CMK (cell line): ENCODE measurements at regions not wholly inside any gene's neighbourhood (a gene's known extent, or its start where the extent isn't known, plus 50 kb on each side); places are given as distances from the start of the nearest gene placed in this dataset.
"Not testable (repeated sequence)": the region's sequence is repeated elsewhere in the genome, so short reads cannot be mapped to it uniquely, and the experiment has no call there.

Source experiments
- DNase-seq: peaks from one replicate; pipeline ENCODE4 v3.0.0-alpha.2; 2010; ENCODE audit warnings: low read depth

DNA sequence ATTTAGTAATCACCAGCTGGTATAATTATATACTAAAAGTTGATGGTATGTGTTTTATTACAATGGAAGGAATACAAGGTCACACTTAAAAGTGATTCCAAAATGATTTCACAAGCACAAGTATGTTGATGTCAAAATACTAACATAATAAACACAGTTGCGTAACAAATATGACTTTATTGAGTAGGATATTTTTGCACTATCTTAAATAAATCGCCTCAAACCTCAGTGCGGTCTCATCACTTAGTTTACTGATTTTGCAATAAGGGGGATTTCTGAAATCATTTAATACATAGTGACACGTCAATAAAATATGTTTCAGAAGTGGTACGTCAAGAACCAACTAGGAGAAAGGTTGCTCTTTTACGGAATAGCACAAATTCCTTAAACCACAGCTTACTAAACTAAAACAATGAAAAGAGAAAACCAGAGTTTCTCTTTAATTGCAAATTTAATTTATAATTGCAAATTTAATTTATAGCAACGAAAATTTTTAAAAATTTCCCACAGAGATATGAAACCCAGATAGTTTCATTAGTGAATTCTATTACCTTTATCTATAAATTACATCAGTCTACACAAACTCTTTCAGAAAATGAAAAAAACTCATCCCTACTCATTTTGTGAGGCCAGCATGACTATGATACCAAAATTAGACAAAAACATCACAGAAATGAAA lies 304.0 kb upstream of the REG3G start:
- DNase-seq: no peak

DNA sequence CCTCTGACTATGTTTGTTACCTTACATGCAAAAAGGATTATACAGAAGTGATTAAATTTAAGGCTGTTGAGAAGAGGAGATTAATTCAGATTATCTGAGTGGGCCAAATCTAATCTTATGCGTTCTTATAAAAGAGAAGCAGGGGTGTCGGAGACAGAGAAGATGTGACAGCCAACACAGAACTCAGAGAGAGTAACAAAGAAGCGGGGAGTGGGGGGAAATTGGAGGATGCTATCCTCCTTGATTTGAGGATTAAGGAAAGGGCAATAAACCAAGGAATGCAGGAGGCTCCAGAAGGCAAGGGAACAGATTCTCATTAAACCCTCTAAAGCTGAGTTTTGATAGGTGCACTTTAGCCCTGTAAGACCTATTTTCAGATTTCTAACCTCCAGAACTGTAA lies 291.3 kb upstream of the REG3G start:
- DNase-seq: no peak

DNA sequence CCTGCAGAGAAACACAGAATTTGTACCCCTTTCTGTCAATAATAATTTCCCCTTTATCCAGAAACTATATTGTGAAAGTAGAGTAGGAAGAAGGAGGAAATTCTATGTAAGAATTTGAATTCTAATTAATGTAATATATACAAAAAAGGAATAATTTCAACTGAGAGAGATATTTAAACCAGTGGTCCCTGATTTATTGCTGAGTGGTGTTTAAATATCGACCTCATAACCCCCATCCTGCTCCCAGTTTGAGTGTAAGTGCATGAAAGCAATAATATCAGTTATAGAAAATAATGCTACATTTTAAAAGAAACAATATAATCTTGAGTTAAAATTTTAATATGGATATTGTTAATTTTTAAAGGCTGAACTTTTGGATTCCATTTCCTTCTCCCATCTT lies 286.2 kb upstream of the REG3G start:
- DNase-seq: no peak

DNA sequence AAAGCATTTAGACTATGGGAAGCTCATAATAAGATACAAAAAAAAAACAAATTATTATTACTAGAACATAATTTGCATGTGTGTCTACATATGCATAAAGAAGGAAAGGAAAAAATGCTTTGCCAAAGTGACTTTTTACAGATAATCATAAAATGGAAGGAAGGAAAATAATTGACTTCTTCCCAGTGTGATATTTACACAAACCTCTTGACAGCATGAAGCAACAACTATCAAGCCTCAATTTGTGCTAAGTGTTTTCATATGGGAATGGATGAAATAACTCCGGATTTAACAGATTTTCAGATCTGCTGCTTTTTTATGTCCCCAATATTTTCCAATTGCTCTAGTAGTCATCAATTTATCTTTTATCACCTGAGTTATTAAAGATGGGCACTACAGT lies 275.9 kb upstream of the REG3G start:
- no peak for DNase-seq

DNA sequence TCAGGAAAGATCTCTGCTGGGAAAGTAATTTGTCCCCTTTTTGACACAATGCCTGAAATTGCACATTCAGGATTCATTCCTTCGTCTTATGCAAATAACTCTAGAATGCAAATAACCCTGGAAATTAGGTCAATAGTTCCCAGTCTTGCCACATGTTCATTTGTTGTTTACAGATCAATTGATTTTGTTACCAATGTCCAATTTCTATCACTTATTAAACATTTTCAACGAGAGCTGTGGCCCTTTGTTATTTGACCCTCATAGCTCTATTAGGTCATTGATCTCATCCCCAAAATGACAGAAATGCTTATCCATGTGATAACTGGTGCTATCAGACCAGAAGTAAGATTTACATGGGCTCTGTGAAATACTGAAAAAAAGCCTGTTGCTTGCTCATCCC lies 275.3 kb upstream of the REG3G start:
- no peak for DNase-seq

DNA sequence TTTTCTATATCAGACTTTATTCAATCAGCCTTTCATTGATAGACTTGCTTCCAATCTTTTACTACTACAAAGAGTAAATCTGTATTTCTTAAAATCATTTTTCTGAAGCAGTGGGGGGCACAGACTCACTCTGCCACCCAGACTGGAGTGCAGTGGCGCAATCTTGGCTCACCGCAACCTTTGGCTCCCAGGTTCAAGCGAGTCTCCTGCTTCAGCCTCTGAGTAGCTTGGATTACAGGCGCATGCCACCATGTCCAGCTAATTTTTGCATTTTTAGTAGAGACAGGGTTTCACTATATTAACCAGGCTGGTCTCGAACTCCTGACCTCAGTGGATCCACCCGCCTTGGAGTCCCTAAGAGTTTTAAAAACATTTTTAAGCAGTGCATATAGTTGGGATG lies 270.6 kb upstream of the REG3G start:
- DNase-seq: no peak

DNA sequence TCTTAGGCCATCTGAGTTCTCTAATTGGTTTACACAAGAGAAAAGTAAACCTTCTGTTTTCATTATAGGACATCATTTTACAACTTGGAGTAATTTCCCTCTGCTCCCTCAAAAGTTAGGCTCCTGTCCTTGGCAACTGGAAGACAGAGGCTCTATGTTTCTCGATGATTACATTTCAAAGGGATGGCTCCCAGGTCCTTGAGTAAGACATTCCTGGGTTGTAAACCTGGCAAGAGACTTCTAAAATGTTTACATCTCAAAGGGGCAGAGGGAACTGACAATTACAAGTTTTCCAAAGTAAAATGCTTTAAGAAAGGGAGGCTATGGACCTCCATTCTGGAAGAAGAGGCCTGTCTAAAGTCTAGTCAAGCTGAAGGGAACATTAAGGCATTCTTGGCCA lies 268.3 kb upstream of the REG3G start:
- DNase-seq: no peak

DNA sequence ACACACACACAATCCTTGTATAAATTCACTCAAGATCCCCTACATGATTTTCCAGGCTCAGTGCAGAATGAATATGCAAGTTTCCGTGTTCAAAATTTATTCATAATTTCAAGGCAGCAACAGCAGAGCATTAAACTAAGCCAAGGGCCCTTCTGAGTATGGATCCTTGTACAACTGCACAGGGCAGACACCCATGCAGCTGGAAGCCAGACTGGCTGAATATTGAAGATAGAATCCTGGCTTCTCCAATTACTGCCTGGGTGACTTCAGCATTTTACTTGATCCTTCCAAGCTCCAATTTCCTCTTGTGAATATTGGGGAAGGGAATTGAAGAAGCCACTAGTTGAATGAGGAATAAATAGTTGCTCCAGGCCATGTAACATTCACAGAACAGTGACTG lies 267.9 kb upstream of the REG3G start:
- DNase-seq: no peak

DNA sequence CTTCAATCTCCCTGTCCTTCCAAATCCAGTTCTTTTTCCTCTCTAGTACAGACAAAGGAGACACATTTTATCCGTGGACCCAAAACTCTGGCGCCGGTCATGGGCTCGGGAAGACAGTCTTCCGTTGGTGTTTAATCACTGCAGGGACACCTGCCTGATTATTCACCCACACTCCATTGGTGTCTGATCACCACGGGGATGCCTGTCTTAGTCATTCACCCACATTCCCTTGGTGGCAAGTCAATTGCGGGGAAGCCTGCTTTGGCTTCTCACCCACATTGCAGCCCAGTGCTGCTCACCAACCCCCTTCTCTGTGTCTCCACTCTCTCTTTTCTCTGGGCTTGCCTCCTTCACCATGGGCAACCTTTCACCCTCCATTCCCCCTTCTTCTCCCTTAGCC lies 266.7 kb upstream of the REG3G start:
- DNase-seq: not testable (repeated sequence)

DNA sequence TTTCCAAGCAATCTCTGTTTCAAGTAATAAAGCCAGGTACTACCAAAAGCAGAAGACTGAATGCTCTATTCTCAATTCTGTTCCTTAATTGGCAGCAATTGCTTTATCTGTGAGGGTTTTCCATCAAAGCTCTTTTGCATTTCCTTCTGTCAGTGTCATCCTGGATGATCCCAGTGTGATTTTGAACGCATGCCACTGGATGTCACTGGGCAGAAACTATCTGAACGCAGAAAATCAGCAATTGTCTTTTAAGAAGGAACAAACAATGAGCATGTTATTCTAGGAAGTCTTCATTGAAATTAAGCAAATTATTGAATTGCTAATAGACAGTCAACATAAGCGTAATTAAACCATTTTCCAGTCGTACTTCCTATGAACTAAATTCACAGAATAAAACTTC lies 259.0 kb upstream of the REG3G start:
- DNase-seq: no peak

DNA sequence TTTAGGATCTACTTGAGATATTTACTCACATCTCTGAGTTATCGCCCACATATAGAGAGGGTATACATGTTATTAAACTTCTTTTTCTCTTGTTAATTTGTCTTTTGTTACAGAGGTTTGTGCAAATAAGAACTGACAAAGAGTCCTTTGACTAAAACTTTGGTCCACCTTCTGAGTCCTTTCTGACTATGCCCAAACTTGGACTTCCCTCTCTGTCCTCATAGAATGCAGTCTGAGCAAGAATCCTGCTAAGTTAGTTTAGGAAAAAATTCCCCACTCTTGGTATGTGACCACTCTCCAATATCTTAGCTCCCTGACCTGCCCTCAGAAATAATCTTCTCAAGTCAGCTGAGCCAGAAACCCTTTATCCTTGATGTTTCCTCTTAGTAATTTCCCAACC lies 257.5 kb upstream of the REG3G start:
- no peak for DNase-seq

DNA sequence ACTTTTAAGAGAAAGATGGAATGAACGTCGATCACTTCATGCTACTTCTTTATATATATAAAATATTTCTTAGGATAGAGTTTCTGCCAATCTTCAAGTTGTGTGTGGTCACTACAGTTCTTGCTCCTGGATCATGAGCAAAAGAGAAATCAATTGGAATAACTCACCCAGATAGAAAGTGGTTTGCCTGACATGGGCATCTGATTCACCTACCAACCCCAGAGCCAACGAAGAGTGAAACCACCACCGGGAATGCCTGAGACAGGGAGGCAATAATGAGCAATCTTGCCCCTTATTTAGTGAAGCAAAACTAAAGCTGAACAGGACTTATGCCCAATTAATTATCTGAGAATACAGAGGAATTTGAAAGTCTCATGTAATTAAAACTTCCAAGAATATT lies 250.2 kb upstream of the REG3G start:
- no peak for DNase-seq

DNA sequence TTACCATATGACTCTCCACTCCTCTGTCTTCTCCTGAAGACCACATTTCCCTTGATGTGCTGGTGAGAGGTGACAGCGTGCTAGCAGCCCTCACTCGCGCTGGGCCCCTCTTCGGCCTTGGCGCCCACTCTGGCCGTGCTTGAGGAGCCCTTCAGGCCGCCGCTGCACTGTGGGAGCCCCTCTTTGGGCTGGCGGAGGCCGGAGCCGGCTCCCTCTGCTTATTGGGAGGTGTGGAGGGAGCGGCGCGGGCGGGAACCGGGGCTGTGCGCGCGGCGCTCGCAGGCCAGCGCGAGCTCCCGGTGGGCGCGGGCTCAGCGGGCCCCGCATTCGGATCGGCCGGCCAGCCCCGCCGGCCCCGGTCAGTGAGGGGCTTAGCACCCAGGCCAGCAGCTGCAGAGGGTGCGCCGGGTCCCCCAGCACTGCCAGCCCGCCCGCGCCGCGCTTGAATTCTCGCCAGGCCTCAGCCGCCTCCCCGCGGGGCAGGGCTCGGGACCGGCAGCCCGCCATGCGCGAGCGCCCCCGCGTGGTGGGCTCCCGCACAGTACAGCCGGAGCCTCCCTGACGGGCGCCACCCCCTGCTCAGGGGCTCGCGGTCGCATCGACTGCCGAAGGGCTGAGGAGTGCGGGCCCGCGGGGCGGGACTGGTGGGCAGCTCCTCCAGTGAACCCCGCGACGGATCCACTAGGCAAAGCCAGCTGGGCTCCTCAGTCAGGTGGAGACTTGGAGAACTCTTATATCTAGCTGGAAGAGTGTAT lies 246.6 kb upstream of the REG3G start:
- no peak for DNase-seq

DNA sequence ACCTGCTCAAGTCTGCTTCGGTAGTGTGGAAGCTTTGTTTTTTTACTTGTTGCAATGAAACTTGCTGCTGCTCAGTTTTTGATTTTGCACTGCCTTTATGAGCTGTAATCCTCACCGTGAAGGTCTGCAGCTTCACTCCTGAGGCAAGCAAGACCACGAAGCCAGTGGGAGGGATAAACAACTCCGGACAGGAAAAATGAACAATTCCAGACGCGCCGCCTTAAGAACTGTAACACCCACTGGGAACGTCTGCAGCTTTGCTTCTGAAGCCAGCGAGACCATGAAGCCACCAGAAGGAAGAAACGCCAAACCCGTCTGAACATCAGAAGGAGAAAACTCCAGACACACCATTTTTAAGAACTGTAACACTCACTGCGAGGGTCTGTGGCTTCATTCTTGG lies 245.7 kb upstream of the REG3G start:
- no peak for DNase-seq

DNA sequence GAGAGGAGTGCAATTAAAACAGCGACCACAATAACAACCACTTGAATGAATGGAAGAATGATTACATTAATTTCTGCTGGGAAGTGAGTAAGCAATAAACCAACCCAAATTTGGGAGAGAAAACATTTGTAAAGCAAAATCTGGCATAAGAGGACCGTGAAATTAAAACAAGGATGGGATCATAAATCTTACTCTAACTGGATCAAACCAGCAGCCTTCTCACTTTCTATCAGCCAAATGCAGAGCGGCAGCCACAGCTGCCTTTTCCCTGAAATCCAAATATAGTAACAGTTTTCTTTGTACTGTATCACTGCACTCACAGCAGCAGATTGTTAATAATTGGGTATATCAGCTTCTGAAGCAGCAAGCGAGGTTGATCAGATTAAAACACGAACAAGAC lies 245.2 kb upstream of the REG3G start:
- DNase-seq: no peak

DNA sequence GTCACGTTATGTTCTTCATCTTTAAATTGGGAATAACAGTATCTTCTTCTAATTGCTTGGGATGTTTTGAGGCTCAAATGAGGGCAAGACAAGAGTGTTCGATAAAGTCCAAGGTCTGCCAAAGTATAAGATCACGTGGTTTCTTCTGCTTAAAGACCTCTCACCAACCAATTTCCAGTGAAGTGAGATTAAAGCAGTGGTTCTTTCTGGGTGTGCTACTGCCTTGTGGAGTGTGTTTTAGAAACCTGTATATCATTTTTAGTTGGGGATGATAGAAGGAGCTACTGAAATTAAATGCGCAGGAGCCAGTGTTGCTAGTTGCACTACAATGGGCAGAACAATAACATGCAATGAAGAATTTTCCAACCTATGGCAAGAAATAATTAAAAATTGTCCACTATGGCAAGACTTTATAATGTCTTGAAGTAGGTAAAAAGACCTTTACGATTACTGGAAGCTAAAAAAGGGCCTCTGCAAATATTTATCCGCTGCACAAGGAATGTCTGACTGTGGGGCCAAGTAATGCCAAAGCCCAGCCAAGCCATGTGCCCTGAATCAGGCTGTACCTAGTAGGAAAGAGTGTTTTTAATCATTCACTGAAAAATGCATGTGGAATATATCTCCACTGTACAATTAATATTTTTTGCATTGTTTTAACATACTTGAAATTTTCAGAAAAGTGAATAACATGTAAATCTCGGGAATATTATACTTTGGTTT lies 244.5 kb upstream of the REG3G start:
- DNase-seq: no peak

DNA sequence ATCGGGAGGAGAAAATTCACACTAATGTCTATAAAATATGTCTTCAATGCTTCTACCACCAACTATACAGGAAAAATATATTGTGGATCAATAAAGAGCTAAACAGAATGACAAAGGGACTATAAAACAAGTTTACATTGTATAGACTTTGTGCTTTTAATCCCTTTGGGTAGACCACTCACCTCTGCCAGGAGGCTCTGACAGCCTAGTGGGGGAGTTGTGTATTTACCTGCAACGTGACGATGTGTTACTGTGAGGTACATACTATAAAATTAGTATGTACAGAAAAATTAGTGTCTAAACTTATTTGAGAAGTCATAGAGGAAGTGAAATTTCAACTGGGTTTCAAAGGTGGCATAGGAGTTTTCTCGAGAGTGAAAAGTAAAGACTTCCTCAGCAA lies 243.3 kb upstream of the REG3G start:
- no peak for DNase-seq

DNA sequence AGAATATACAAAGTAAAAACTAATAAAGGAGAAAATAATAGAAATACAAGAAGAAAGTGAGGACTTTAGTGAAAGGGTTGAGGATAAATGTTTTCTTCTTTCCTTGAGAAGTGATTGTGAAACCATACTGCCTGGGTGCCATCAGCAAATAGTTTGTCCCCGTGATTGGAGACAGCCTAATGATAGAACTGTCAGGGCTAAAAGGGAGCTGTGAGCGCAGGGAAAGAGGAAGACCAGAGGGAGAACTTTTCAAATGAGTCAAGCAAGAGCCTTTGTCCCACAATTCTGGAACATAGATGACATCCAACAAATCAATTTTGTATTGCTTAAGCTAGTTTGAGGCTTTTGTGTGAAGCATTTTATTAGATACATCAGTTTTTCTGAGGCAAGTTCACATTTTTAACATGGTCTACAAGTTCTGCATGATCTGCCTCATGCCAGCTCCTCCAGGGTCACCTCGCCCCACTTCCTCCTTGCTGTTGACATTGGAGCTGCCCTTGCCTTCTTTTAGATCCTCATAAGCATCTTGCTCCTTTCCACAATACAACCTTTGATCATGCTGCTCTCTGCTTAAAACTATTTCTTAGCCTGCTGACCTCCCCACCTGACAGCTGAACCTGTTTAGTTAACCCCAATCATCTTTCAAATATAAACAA lies 213.4 kb upstream of the REG3G start:
- DNase-seq: no peak

DNA sequence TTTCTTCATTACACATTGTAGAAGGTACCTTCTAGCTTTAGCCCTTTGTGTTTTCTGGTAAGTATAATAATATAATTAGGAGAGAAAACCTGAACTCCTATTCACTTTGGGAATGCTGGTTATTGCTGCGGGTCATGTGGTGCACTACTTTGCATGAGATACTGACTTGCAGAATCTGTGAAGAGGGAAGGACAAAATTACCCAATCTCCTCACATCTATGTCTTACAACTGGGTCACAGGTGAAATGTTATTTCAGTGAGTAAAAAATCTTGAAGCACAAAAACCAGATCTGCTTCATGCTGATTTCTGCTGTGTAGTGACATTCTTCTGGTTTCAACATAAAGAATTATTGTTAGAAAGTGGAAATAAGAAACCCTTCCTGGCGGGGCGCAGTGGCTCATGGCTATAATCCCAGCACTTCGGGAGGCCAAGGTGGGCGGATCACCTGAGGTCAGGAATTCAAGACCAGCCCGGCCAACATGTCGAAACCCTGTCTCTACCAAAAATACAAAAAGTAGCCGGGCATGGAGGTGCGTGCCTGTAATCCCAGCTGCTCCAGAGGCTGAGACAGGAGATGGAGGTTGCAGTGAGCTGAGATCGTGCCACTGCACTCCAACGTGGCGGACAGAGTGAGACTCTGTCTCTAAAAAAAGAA lies 211.0 kb upstream of the REG3G start:
- DNase-seq: no peak

DNA sequence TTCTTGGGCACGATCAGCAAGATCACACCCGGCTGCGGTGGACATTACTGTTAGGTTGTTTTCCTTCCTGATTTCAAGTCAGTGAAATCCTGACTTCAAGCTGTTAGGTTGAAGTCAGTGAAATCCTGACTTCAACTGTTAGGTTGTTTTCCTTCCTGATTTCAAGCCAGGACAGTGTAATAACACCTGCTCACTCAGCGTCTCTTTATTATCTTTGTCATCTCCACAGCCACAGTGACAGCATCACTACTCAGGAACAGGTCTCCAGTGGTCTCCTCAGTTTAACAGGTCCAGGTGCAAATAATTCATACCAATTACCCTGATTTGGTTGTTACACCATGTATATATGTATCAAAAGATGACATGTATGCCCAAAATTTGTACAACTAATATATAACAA lies 208.1 kb upstream of the REG3G start:
- DNase-seq: no peak

DNA sequence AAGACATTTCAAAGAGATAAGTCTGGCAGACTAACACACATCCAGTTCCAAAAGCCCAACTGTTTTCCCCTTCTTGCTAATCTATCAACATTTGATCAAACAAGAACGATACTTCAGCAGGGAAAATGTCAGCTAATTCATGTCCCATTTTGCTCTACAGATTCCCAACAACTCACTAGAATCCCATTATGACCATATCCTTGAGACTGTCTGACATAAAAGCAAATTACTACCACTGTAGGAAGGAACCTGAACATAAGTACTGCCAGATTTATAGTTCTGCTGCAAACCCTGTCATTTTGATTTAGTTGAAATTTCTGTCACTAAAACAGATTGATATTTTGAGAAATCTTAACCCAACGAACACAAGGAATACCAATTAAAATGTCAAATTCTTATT lies 193.0 kb upstream of the REG3G start:
- no peak for DNase-seq

DNA sequence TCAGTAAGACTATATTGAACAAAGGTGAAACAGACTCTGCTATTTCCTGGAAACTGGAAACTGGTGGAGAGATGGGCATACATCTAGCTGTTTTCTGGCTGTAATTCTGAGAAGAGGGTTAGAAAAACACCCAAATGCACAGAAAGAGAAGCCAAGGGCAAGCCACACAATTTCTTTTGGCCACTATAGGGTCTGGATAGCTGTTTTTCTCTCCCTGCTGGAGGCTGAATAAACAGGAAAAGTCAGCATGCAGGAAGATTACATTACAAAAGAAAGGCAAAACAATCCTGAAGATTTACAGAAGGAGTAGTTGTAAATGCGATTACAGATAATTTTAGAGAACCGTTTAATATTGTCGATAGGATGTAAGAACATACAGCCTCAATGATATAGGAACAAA lies 186.2 kb upstream of the REG3G start:
- no peak for DNase-seq
